SK-N-SH treated with all-trans-retinoic acid at 6 μM for 48 hours (cell line): ENCODE measurements at regions not wholly inside any gene's neighbourhood (a gene's known extent, or its start where the extent isn't known, plus 50 kb on each side); places are given as distances from the start of the nearest gene placed in this dataset.

Experiments
- ATAC-seq: fragments of 200-7000 bp; cut with Tn5 transposase; 3 replicates; pipeline ENCODE4 v1.9.1; 2020; ENCODE audit warnings: mild to moderate bottlenecking, moderate library complexity
- ARNTL ChIP-seq: fragments of 450-650 bp; formaldehyde crosslinking; IDR thresholded peaks from 2 replicates; pipeline ENCODE4 v1.5.0; 2020; ENCODE audit warnings: low read depth, mild to moderate bottlenecking, moderate library complexity, borderline replicate concordance
- BACH2 ChIP-seq: fragments of 250-450 bp; sonication (Bioruptor Pico); IDR thresholded peaks from 2 replicates; pipeline ENCODE4 v1.9.0; 2021; ENCODE audit warnings: mild to moderate bottlenecking, borderline replicate concordance
- CREB5 ChIP-seq: fragments of 250-450 bp; sonication (Bioruptor Pico); IDR thresholded peaks from 2 replicates; pipeline ENCODE4 v1.5.1; 2020; ENCODE audit warnings: low read depth, mild to moderate bottlenecking, moderate library complexity
- CSDC2 ChIP-seq: fragments of 250-450 bp; sonication (Bioruptor Pico); IDR thresholded peaks from 2 replicates; pipeline ENCODE4 v1.5.0; 2020; ENCODE audit warnings: mild to moderate bottlenecking, moderate library complexity
- CSRNP3 ChIP-seq: fragments of 250-450 bp; sonication (Bioruptor Pico); IDR thresholded peaks from 2 replicates; pipeline ENCODE4 v1.5.1; 2021; ENCODE audit warnings: mild to moderate bottlenecking, moderate library complexity
- GLIS3 ChIP-seq: fragments of 250-450 bp; sonication (Bioruptor Pico); IDR thresholded peaks from 2 replicates; pipeline ENCODE4 v1.5.0; 2020; ENCODE audit warnings: mild to moderate bottlenecking, moderate library complexity
- ISL1 ChIP-seq: fragments of 250-450 bp; sonication (Bioruptor Pico); IDR thresholded peaks from 2 replicates; pipeline ENCODE4 v2.1.2; 2022; ENCODE audit warnings: mild to moderate bottlenecking, moderate library complexity
- OSR1 ChIP-seq: fragments of 250-450 bp; sonication (Bioruptor Pico); IDR thresholded peaks from 2 replicates; pipeline ENCODE4 v1.8.0; 2022; ENCODE audit warnings: moderate library complexity, mild to moderate bottlenecking, inconsistent platforms
- PATZ1 ChIP-seq: fragments of 250-450 bp; sonication (Bioruptor Pico); IDR thresholded peaks from 2 replicates; pipeline ENCODE4 v1.8.0; 2020; ENCODE audit warnings: mild to moderate bottlenecking, moderate library complexity, borderline replicate concordance
- POU6F1 ChIP-seq: fragments of 250-450 bp; sonication (Bioruptor Pico); IDR thresholded peaks from 2 replicates; pipeline ENCODE4 v1.8.0; 2021; ENCODE audit warnings: low read depth, mild to moderate bottlenecking, moderate library complexity, borderline replicate concordance
- PPARA ChIP-seq: fragments of 250-450 bp; sonication (Bioruptor Pico); IDR thresholded peaks from 2 replicates; pipeline ENCODE4 v1.5.0; 2020; ENCODE audit warnings: mild to moderate bottlenecking, borderline replicate concordance
- RARB ChIP-seq: fragments of 250-450 bp; sonication (Bioruptor Pico); IDR thresholded peaks from 2 replicates; pipeline ENCODE4 v1.8.0; 2021; ENCODE audit warnings: mild to moderate bottlenecking, moderate library complexity
- SNAI2 ChIP-seq: fragments of 250-450 bp; sonication (Bioruptor Pico); IDR thresholded peaks from 2 replicates; pipeline ENCODE4 v1.5.0; 2020; ENCODE audit warnings: mild to moderate bottlenecking, moderate library complexity
- TCF4 ChIP-seq: fragments of 250-450 bp; sonication (Bioruptor Pico); IDR thresholded peaks from 2 replicates; pipeline ENCODE4 v1.8.0; 2021; ENCODE audit warnings: mild to moderate bottlenecking, moderate library complexity, borderline replicate concordance
- TOX ChIP-seq: fragments of 250-450 bp; sonication (Bioruptor Pico); IDR thresholded peaks from 2 replicates; pipeline ENCODE4 v1.8.0; 2021; ENCODE audit warnings: mild to moderate bottlenecking, moderate library complexity, borderline replicate concordance
- TSHZ2 ChIP-seq: fragments of 250-450 bp; sonication (Bioruptor Pico); IDR thresholded peaks from 2 replicates; pipeline ENCODE4 v1.5.0; 2020; ENCODE audit warnings: mild to moderate bottlenecking, moderate library complexity
- ZC3H10 ChIP-seq: fragments of 250-450 bp; sonication (Bioruptor Pico); IDR thresholded peaks from 2 replicates; pipeline ENCODE4 v1.5.1; 2021; ENCODE audit warnings: mild to moderate bottlenecking, moderate library complexity
- ZFP3 ChIP-seq: fragments of 250-450 bp; sonication (Bioruptor Pico); IDR thresholded peaks from 2 replicates; pipeline ENCODE4 v1.5.0; 2020; ENCODE audit warnings: mild to moderate bottlenecking, moderate library complexity
- ZFP30 ChIP-seq: fragments of 450-650 bp; formaldehyde crosslinking; IDR thresholded peaks from 2 replicates; pipeline ENCODE4 v1.5.0; 2022; ENCODE audit warnings: mild to moderate bottlenecking, moderate library complexity
- ZNF565 ChIP-seq: fragments of 450-650 bp; formaldehyde crosslinking; conservative IDR thresholded peaks from 2 replicates; pipeline ENCODE4 v1.5.0; 2020; ENCODE audit warnings: low read depth, mild to moderate bottlenecking, moderate library complexity
- ZNF70 ChIP-seq: fragments of 450-650 bp; formaldehyde crosslinking; IDR thresholded peaks from 2 replicates; pipeline ENCODE4 v1.5.0; 2020; ENCODE audit warnings: mild to moderate bottlenecking, moderate library complexity
- ZNF8 ChIP-seq: fragments of 450-650 bp; formaldehyde crosslinking; IDR thresholded peaks from 2 replicates; pipeline ENCODE4 v1.5.0; 2020; ENCODE audit warnings: mild to moderate bottlenecking, moderate library complexity

- TF ChIP-seq ZFP3 (CRISPR knock-in tag): no peak
- no peak for TF ChIP-seq ZNF8 (CRISPR knock-in tag)
- TF ChIP-seq ZNF70: no peak
- no peak for TF ChIP-seq PPARA (CRISPR knock-in tag)
- TF ChIP-seq TOX: no peak
- no peak for TF ChIP-seq ZC3H10 (CRISPR knock-in tag)
- TF ChIP-seq SNAI2 (CRISPR knock-in tag): no peak
- TF ChIP-seq CSDC2 (CRISPR knock-in tag): no peak
- TF ChIP-seq RARB (CRISPR knock-in tag): no peak
- TF ChIP-seq POU6F1 (CRISPR knock-in tag): no peak
- TF ChIP-seq OSR1: no peak
- TF ChIP-seq CSRNP3 (CRISPR knock-in tag): no peak
- TF ChIP-seq PATZ1: no peak
- no peak for TF ChIP-seq CREB5 (CRISPR knock-in tag)
- TF ChIP-seq BACH2: no peak
- no peak for TF ChIP-seq GLIS3 (CRISPR knock-in tag)
- no peak for TF ChIP-seq ARNTL (CRISPR knock-in tag)
- TF ChIP-seq TCF4 (CRISPR knock-in tag): no peak
- no peak for ATAC-seq
Measured at GRCh38 chr6:120938164-120938875, 396.0 kb downstream of the TBC1D32 start.

- no peak for TF ChIP-seq ZFP30 (CRISPR knock-in tag)
- TF ChIP-seq ZNF70: no peak
- TF ChIP-seq ZFP3 (CRISPR knock-in tag): no peak
- TF ChIP-seq PATZ1: no peak
- TF ChIP-seq POU6F1 (CRISPR knock-in tag): no peak
- no peak for TF ChIP-seq TSHZ2 (CRISPR knock-in tag)
- no peak for TF ChIP-seq ISL1 (CRISPR knock-in tag)
- TF ChIP-seq TOX: no peak
- no peak for TF ChIP-seq ZNF565 (CRISPR knock-in tag)
- no peak for TF ChIP-seq ZNF8 (CRISPR knock-in tag)
- TF ChIP-seq RARB (CRISPR knock-in tag): no peak
- ATAC-seq: no peak
Measured at GRCh38 chr6:120935908-120936307, 398.4 kb downstream of the TBC1D32 start.
